Fibroblast of villous mesenchyme (primary cell): ENCODE measurements at regions not wholly inside any gene's neighbourhood (a gene's known extent, or its start where the extent isn't known, plus 50 kb on each side); places are given as distances from the start of the nearest gene placed in this dataset.

ENCODE experiments used
- DNase-seq: peaks from one replicate; pipeline ENCODE4 v3.0.0-alpha.2; 2010; ENCODE audit warnings: low read depth
- H3K4me3 ChIP-seq: 2 replicates; pipeline ENCODE4 v1.5.1; 2011; ENCODE audit warnings: low read depth, mild to moderate bottlenecking, low read length
- TF ChIP-seq, protein P1 (sequence below): IDR thresholded peaks from 2 replicates; pipeline ENCODE4 v1.5.1; 2012; ENCODE audit warnings: low read depth, mild to moderate bottlenecking, low read length; ENCODE audit not compliant: insufficient read depth

DNA sequence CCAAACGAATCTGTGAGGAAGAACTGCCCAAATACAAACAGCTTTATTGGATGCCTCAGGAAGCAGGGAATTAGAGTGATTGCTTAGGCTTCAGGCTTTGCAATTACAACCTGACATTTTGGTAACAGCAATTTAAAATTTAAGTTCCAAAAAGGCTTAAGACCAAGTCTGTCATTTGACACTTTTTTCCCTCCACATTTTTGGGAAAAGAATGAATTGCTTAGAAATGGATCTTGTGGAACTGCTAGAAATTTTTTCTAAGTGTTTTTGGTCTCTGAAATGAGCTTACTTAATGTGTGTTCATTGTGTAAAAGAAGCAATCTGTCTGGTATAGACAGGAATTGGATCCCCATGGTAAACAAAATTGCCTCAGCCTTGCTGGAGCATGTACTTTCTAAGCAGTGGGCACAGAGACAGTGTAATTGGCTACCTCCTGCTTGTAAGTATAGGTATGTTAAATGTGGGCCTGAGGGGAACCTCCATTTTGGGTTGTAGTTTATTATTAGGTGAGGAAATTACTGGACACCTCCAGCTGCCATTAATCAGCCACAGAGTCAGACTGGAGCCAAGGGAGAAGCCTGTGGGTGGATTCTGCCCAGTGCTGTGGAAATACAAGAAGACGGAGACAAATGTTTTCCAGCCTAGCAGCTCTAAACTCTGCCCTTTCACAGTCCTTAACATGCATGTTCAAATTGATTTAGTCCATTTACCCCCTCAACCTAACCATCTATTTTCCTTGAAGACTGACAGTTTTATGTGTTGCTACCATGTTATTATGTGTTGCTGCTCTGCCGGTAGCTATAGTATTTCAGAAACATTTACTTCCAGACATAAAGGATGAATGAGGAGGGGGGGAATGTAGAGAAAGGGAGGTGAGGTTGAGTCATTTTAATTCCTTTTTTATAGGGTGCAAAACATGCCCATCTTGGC is 473.0 kb downstream of the SPRY1 start:
- no peak for DNase-seq
- TF ChIP-seq, protein P1, sequence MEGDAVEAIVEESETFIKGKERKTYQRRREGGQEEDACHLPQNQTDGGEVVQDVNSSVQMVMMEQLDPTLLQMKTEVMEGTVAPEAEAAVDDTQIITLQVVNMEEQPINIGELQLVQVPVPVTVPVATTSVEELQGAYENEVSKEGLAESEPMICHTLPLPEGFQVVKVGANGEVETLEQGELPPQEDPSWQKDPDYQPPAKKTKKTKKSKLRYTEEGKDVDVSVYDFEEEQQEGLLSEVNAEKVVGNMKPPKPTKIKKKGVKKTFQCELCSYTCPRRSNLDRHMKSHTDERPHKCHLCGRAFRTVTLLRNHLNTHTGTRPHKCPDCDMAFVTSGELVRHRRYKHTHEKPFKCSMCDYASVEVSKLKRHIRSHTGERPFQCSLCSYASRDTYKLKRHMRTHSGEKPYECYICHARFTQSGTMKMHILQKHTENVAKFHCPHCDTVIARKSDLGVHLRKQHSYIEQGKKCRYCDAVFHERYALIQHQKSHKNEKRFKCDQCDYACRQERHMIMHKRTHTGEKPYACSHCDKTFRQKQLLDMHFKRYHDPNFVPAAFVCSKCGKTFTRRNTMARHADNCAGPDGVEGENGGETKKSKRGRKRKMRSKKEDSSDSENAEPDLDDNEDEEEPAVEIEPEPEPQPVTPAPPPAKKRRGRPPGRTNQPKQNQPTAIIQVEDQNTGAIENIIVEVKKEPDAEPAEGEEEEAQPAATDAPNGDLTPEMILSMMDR, result no peak
- no peak overlapping the region for H3K4me3 ChIP-seq

DNA sequence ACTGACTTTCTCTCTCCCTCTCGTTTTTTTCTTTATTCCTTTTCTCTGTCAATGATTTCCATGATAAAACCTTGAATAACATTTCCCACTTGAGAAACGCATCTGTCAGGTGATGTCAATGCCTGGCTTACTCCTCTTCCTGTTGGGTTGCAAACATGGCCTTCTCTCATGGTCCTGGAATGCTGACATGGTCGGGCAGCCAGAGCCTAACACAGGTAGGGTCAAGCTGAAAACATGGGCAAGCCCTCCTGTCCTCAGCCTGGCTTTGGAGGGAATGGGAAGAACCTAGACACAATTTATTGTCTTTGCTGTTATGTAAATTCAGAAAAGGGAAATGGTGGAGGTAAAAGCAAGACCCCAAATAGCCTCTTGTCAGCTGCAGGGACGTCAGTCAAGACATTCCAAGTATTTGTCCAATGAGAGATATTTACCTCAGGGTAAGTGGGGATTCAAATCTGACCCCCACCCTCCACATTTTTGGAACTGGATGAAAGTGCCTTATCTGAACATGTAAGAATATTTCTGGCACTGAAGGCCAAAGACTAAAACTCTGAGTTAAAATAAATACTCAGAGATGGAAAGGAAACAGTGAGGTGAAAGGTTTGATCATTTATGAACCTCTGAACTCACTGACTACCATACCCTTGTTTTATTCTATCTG is 473.8 kb downstream of the SPRY1 start:
- TF ChIP-seq, protein P1, result no peak
- no peak for DNase-seq
- H3K4me3 ChIP-seq, result no peak overlapping the region

DNA sequence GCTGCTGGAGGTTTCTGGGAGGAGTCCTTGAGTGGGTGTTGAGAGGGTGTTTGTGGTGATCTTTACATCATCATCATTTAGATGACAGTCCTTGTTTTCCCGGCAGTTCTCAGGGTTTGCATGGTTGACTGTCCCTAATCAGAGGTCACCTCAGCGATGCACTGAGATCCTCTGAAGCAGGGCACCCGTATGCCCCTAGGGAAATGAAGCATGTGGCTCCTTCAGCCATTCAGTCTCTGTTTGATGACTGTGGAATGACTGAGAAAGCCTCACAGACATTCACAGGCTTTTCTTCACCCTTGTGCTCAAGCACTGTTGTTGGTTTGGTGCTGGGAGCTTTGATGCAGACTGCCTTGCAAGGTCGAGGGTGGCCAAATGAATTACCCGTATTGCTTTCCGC is 474.7 kb downstream of the SPRY1 start:
- TF ChIP-seq, protein P1, result no peak
- no peak for DNase-seq
- H3K4me3 ChIP-seq, result no peak overlapping the region

DNA sequence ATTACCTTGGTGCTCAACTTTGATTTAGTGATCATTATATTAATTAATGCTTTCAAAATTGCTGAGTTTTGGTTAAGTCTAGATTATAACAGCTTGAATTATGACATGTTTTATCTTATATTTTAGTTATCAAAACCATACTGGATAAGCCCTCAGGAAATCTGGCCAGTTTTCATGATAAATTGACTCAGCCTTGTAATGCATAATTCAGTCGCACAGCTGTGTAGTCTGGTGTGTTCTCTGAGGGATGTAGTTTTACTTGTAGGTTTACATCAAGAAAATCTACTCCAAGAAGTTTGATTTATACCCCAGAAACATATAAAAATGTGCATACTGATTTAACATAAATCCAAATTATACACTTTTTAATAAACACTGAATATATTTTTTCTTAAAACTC is 477.5 kb downstream of the SPRY1 start:
- TF ChIP-seq, protein P1, result no peak
- DNase-seq, result no peak
- no peak overlapping the region for H3K4me3 ChIP-seq

DNA sequence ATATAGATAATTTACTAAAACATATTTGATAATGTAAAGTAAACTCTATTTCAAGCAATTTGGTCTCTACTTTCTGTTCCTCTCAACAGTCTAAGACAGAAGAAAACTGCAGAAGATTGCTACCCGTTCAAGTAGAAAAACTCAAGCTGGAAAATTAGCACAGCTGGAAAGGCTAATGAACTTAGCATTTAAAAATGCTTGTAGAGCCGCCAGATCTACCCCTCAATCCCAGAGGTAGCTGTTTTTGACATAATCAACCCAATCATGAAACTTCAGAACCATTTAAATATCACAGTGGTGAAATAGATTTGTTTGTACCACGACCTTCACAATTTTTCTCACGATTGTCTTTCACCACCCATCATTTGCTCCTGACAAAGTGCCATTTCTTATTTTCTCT is 479.5 kb downstream of the SPRY1 start:
- TF ChIP-seq, protein P1, result no peak
- H3K4me3 ChIP-seq, result no peak overlapping the region
- DNase-seq, result no peak

DNA sequence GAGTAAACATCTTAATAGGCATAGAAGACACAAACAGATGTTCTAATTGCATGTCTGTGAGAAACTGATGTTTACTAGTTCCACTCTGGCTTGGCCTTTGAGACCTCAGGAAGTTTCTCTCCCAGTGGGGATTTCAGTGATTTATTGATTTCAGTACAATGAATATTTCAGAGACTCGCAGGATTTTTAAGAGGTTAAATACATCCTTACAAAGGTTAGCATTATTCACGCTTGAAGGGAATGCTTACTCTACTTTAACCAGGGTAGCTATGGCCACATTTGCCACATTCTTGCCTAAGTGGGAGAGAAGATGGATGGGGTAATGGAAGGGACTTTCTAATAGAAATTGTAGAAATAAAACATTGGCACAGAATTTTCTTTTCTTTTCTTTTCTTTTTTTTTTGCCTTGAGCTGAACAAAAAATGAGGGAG is 480.1 kb downstream of the SPRY1 start:
- no peak overlapping the region for H3K4me3 ChIP-seq
- peak; percentile 60 for DNase-seq
- TF ChIP-seq, protein P1, result no peak
